H1 (cell line): ENCODE measurements at regions not wholly inside any gene's neighbourhood (a gene's known extent, or its start where the extent isn't known, plus 50 kb on each side); places are given as distances from the start of the nearest gene placed in this dataset.

ENCODE experiments used
- CTCF ChIA-PET: fragments of 300-600 bp; sonication (Branson Sonifier 250); formaldehyde crosslinking; loops from one replicate; lab custom pipeline; 2021; ENCODE audit not compliant: partially characterized antibody; lab: Charles Lee
- POLR2A ChIA-PET: fragments of 300-600 bp; sonication (Branson Sonifier 250); formaldehyde crosslinking; loops from one replicate; lab custom pipeline; 2021; ENCODE audit warnings: inconsistent platforms; ENCODE audit not compliant: partially characterized antibody; lab: Charles Lee
- DNase-seq, 2 experiments: peaks; one replicate each; pipeline versions ENCODE4 v3.0.0 to v3.0.0-alpha.2; 2010 to 2022; ENCODE audit warnings: low spot score in 2 of 2, low read depth in 1 of 2, mixed read lengths in 1 of 2
- FAIRE-seq: peaks from 2 replicates; lab custom pipeline; 2011; peaks lifted over from hg19 to GRCh38; lab: Jason Lieb, UNC
- H2AFZ ChIP-seq: 2 replicates; pipeline ENCODE4 v1.8.1; 2012; ENCODE audit warnings: low read length, inconsistent platforms
- H2AK5ac ChIP-seq: 2 replicates; pipeline ENCODE4 v1.6.1; 2013; ENCODE audit warnings: low read depth, low read length
- H2BK120ac ChIP-seq: replicated peaks from 2 replicates; pipeline ENCODE3; 2013; ENCODE audit warnings: low read depth, low read length, inconsistent platforms
- H2BK12ac ChIP-seq: 2 replicates; pipeline ENCODE4 v1.6.1; 2013; ENCODE audit warnings: low read depth, low read length
- H2BK15ac ChIP-seq: 2 replicates; pipeline ENCODE4 v1.6.1; 2013; ENCODE audit warnings: low read length
- H2BK20ac ChIP-seq: 2 replicates; pipeline ENCODE4 v1.6.1; 2013; ENCODE audit warnings: low read length
- H2BK5ac ChIP-seq: 2 replicates; pipeline ENCODE4 v1.6.1; 2013; ENCODE audit warnings: low read depth, low read length
- H3K14ac ChIP-seq: 2 replicates; pipeline ENCODE4 v1.6.1; 2013; ENCODE audit warnings: inconsistent platforms; ENCODE audit not compliant: insufficient read length
- H3K18ac ChIP-seq: 2 replicates; pipeline ENCODE4 v1.6.1; 2013; ENCODE audit warnings: low read length; ENCODE audit errors: extremely low read depth
- H3K23ac ChIP-seq: 2 replicates; pipeline ENCODE4 v1.6.1; 2013; ENCODE audit warnings: inconsistent platforms; ENCODE audit not compliant: insufficient read length
- H3K23me2 ChIP-seq: 2 replicates; pipeline ENCODE4 v1.6.1; 2013; ENCODE audit warnings: low read depth, low read length
- H3K27ac ChIP-seq: 2 replicates; pipeline ENCODE4 v1.6.1; 2011; ENCODE audit warnings: low read depth, low read length, inconsistent platforms
- H3K27me3 ChIP-seq, 4 experiments: replicated peaks in 1 of 4; 1 replicate in 1 of 4; 2 replicates in 3 of 4; pipeline versions ENCODE4 v1.6.1 to v1.8.1; 2011 to 2013; ENCODE audit warnings: low read length in 3 of 4, mild to moderate bottlenecking in 3 of 4, inconsistent platforms in 2 of 4, mixed read lengths in 2 of 4, moderate library complexity in 1 of 4; ENCODE audit not compliant: control insufficient read depth in 3 of 4, insufficient read depth in 3 of 4; ENCODE audit errors: extremely low read depth in 1 of 4
- H3K36me3 ChIP-seq, 4 experiments: 2 replicates each; pipeline versions ENCODE4 v1.6.1 to v1.8.1; 2011 to 2013; ENCODE audit warnings: mild to moderate bottlenecking in 4 of 4, low read length in 3 of 4, moderate library complexity in 2 of 4, control low read depth in 1 of 4, inconsistent platforms in 1 of 4; ENCODE audit not compliant: insufficient read depth in 4 of 4, control insufficient read depth in 2 of 4
- H3K4ac ChIP-seq: replicated peaks from 2 replicates; pipeline ENCODE3; 2013; ENCODE audit warnings: low read length, low read depth, mixed read lengths, inconsistent platforms; ENCODE audit not compliant: insufficient read length
- H3K4me1 ChIP-seq, 4 experiments: replicated peaks in 1 of 4; 1 replicate in 1 of 4; 2 replicates in 3 of 4; pipeline versions ENCODE4 v1.6.1 to v1.8.1; 2011 to 2013; ENCODE audit warnings: low read length in 3 of 4, inconsistent platforms in 2 of 4, mixed read lengths in 1 of 4; ENCODE audit not compliant: insufficient read depth in 4 of 4, control insufficient read depth in 3 of 4
- H3K4me2 ChIP-seq, 2 experiments: 2 replicates each; pipeline versions ENCODE4 v1.6.1 to v1.8.1; 2011 to 2013; ENCODE audit warnings: low read depth in 2 of 2, low read length in 2 of 2, control low read depth in 1 of 2, inconsistent platforms in 1 of 2, mild to moderate bottlenecking in 1 of 2; ENCODE audit not compliant: insufficient read depth in 1 of 2
- H3K4me3 ChIP-seq, 4 experiments: fragments of 200-600, 300-600 bp in 1 of 4; sonication (generic), shearing (Covaris generic), sonication (Bioruptor Twin) in 1 of 4; 2 replicates each; pipeline versions ENCODE4 v1.5.1 to v1.8.1; 2011 to 2016; ENCODE audit warnings: low read length in 4 of 4, low read depth in 3 of 4, control low read depth in 2 of 4, inconsistent platforms in 2 of 4, mild to moderate bottlenecking in 2 of 4, mixed read lengths in 1 of 4, moderate library complexity in 1 of 4; ENCODE audit not compliant: insufficient read depth in 2 of 4; ENCODE audit errors: extremely low read depth in 1 of 4
- H3K56ac ChIP-seq: replicated peaks from 2 replicates; pipeline ENCODE3; 2013; ENCODE audit warnings: low read depth, mild to moderate bottlenecking, mixed read lengths, low read length, inconsistent platforms; ENCODE audit not compliant: insufficient read length
- H3K79me1 ChIP-seq: 2 replicates; pipeline ENCODE4 v1.6.1; 2013; ENCODE audit warnings: low read depth, low read length, control low read depth
- H3K79me2 ChIP-seq, 2 experiments: 2 replicates each; pipeline versions ENCODE4 v1.6.1 to v1.8.1; 2012 to 2013; ENCODE audit warnings: low read length in 2 of 2, mild to moderate bottlenecking in 2 of 2, inconsistent platforms in 1 of 2; ENCODE audit not compliant: insufficient read depth in 2 of 2, control insufficient read depth in 1 of 2
- H3K9ac ChIP-seq, 4 experiments: replicated peaks in 1 of 4; 1 replicate in 1 of 4; 2 replicates in 3 of 4; pipeline versions ENCODE4 v1.6.1 to v1.8.1; 2011 to 2013; ENCODE audit warnings: low read depth in 3 of 4, low read length in 3 of 4, control low read depth in 2 of 4, mild to moderate bottlenecking in 2 of 4, moderate library complexity in 2 of 4, inconsistent platforms in 1 of 4; ENCODE audit errors: extremely low read depth in 1 of 4
- H3K9me3 ChIP-seq, 2 experiments: 2 replicates each; pipeline versions ENCODE4 v1.6.1 to v1.8.1; 2012 to 2013; ENCODE audit warnings: mild to moderate bottlenecking in 2 of 2, moderate library complexity in 2 of 2, control low read depth in 1 of 2, inconsistent platforms in 1 of 2, low read depth in 1 of 2, low read length in 1 of 2, mixed read lengths in 1 of 2; ENCODE audit not compliant: insufficient read depth in 2 of 2
- H4K20me1 ChIP-seq, 2 experiments: replicated peaks in 1 of 2; 2 replicates each; pipeline versions ENCODE3 to v1.8.1; 2011 to 2013; ENCODE audit warnings: inconsistent platforms in 2 of 2, low read length in 2 of 2, mild to moderate bottlenecking in 1 of 2; ENCODE audit not compliant: insufficient read depth in 2 of 2, control insufficient read depth in 1 of 2
- H4K5ac ChIP-seq: 2 replicates; pipeline ENCODE4 v1.6.1; 2013; ENCODE audit warnings: low read length, low read depth, mixed read lengths, inconsistent platforms; ENCODE audit not compliant: insufficient read length
- H4K8ac ChIP-seq: 2 replicates; pipeline ENCODE4 v1.8.0; 2013; ENCODE audit warnings: mild to moderate bottlenecking, moderate library complexity, low read length, inconsistent platforms; ENCODE audit not compliant: insufficient read depth; ENCODE audit errors: extremely low read depth
- H4K91ac ChIP-seq: replicated peaks from 2 replicates; pipeline ENCODE3; 2013; ENCODE audit warnings: low read length, mixed read lengths, inconsistent platforms; ENCODE audit not compliant: insufficient read length
- EP300 ChIP-seq, 2 experiments: IDR thresholded peaks; 1 replicate in 1 of 2; 2 replicates in 1 of 2; pipeline ENCODE4 v1.6.1; 2011 to 2012; ENCODE audit warnings: low read depth in 2 of 2, low read length in 2 of 2, mild to moderate bottlenecking in 2 of 2, borderline replicate concordance in 1 of 2, inconsistent platforms in 1 of 2, moderate library complexity in 1 of 2
- SP2 ChIP-seq: IDR thresholded peaks from 2 replicates; pipeline ENCODE4 v1.6.1; 2012; ENCODE audit warnings: mild to moderate bottlenecking, low read length, inconsistent platforms
- WGBS, 2 experiments: shearing (Covaris generic) in 1 of 2; methylation state at CpG; one replicate each; pipeline versions ENCODE4 v1.1.6 to v1.1.7; 2013 to 2015; ENCODE audit warnings: low lambda C conversion rate in 2 of 2, mixed read lengths in 2 of 2, inconsistent platforms in 1 of 2, low coverage in 1 of 2, missing lambda C conversion rate in 1 of 2; ENCODE audit not compliant: insufficient replicate concordance in 2 of 2, insufficient coverage in 1 of 2, insufficient read length in 1 of 2; ENCODE audit errors: extremely low coverage in 1 of 2, missing lambda C conversion rate in 1 of 2; 5-methylcytosine and 5-hydroxymethylcytosine counted together

DNA sequence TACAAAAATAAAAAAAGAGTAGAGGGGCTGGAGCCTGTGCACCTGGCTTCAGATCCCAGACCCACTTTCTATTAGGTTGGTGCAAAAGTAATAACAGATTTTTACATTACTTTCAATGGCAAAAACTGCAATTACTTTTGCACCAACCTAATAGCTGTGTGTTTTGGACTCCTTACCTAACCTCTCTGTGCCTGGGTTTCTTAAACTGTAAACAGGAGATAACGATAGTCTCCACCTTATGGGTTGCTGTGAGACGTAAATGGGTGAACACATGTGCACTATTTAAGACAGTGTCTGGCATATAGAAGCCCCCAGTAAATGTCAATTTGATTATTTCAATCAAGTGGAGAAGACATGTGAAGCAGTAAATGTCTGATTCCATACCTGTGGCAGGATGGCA is 89.7 kb downstream of the TFAP2C start:
- H3K36me3 ChIP-seq, result no peaks in the 10 kb centered on the region
- no peak overlapping the region for H3K4me2 ChIP-seq
- H3K18ac ChIP-seq, result no peak overlapping the region
- no peak overlapping the region for H4K5ac ChIP-seq
- no peak overlapping the region for H3K4me3 ChIP-seq
- peaks cover 0 to 11% (median 8%) of the 10 kb centered on the region in 4 experiments; a peak in 4 of 7 replicates for H3K4me1 ChIP-seq
- no peaks in the 10 kb centered on the region; a peak in 1 of 7 replicates for H3K27me3 ChIP-seq
- peak overlapping the region; percentile 66; the same call in 1 of the 2 replicates for H2BK20ac ChIP-seq
- no peak overlapping the region for H2AK5ac ChIP-seq
- H2BK12ac ChIP-seq, result peak overlapping the region; percentile 60; the same call in 1 of the 2 replicates
- H3K14ac ChIP-seq, result no peak overlapping the region
- no peaks in the 10 kb centered on the region for H3K79me2 ChIP-seq
- FAIRE-seq, result no peak
- H4K8ac ChIP-seq, result no peak overlapping the region
- H3K23me2 ChIP-seq, result no peaks in the 10 kb centered on the region
- H3K27ac ChIP-seq, result no peak overlapping the region
- H3K9ac ChIP-seq, result no peak overlapping the region
- H3K23ac ChIP-seq, result no peak overlapping the region
- H3K9me3 ChIP-seq, result no peaks in the 10 kb centered on the region
- H2BK120ac ChIP-seq, result no peak overlapping the region
- ChIA-PET POLR2A (no interaction called here), CTCF (interaction anchor here (0.7 to 1.9 kb wide), 3 partner anchors 20 to 255 kb away, joined by 3 to 6 read pairs (median 3); no protein-coding TSS in a partner anchor)
- TF ChIP-seq SP2 (no peak), EP300 (IDR thresholded peaks at IDR 0.05; ENCODE audit: borderline replicate concordance in 1 of 2, low read depth in 2 of 2, low read length in 2 of 2) (no peak)
- H3K79me1 ChIP-seq, result no peaks in the 10 kb centered on the region
- WGBS, 2 experiments, result 100% methylated on average over 2 of the region's 2 CpGs; no CpG with 5 or more reads in 1 of the 2 experiments
- H4K20me1 ChIP-seq, result no peaks in the 10 kb centered on the region
- no peak overlapping the region for H4K91ac ChIP-seq
- DNase-seq, result no peak
- H2BK5ac ChIP-seq, result no peak overlapping the region
- no peak overlapping the region for H2AFZ ChIP-seq
- H3K56ac ChIP-seq, result no peak overlapping the region
- no peak overlapping the region for H3K4ac ChIP-seq
- peak overlapping the region; percentile 97; the same call in 1 of the 2 replicates for H2BK15ac ChIP-seq
